ENCODE measurements at regions not wholly inside any gene's neighbourhood (a gene's known extent, or its start where the extent isn't known, plus 50 kb on each side); places are given as distances from the start of the nearest gene placed in this dataset.

DNA sequence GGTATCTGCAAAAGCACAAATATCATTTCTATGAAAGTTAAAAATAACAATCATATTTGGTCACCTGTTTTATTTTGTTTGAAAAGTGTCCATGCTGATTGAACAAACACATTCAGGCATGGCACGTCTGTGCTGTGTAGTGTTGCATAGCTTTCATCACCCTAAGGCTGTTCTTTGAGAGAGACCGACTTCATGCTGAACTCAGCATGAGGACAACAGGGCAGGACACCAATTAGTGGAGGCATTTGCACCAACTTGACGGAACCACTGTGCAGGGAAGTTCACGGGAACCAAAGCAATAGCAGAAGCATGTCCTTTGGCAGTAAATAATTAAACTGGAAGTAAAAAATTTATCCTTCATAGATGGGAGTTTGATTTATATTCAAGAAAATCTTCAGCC lies 158.4 kb upstream of the SLC7A11 start:
- ChIA-PET POLR2A (no interaction called here), CTCF (no interaction called here)
- dilution Hi-C loops (cut with MboI; ENCODE audit: extremely low pct_ligation_motif_present, low sequenced_read_pairs) = no loop called here
- H3K9me1 ChIP-seq (replicated peaks; ENCODE audit: control insufficient read depth, extremely low read depth, insufficient read depth, low read length) = no peaks in the 10 kb centered on the region
- no peaks in the 10 kb centered on the region for H4K20me1 ChIP-seq (replicated peaks; ENCODE audit: control insufficient read depth, extremely low read depth, insufficient read depth, low read length)
- H3K4me1 ChIP-seq (ENCODE audit: control insufficient read depth, extremely low read depth, insufficient read depth, low read length) = peaks cover 18% of the 10 kb centered on the region
- H3K9me3 ChIP-seq (replicated peaks; ENCODE audit: control insufficient read depth, insufficient read depth, low read length) = no peaks in the 10 kb centered on the region
- H3K27me3 ChIP-seq (ENCODE audit: control insufficient read depth in 2 of 2, insufficient read depth in 2 of 2, low read length in 2 of 2) = no peaks in the 10 kb centered on the region
- no peak overlapping the region for H3K27ac ChIP-seq (ENCODE audit: insufficient read depth, low read depth, low read length)
- no peak for DNase-seq (ENCODE audit: low read depth, low spot score)
- TF ChIP-seq GATA2 (IDR thresholded peaks at IDR 0.05; ENCODE audit: insufficient read depth, insufficient read length, low read depth, low read length) (no peak), FOS (IDR thresholded peaks at IDR 0.05; ENCODE audit: borderline replicate concordance, insufficient read depth, low read length) (no peak), MYC (IDR thresholded peaks at IDR 0.05; ENCODE audit: low read depth, low read length) (no peak)
- TF ChIP-seq, protein P1, sequence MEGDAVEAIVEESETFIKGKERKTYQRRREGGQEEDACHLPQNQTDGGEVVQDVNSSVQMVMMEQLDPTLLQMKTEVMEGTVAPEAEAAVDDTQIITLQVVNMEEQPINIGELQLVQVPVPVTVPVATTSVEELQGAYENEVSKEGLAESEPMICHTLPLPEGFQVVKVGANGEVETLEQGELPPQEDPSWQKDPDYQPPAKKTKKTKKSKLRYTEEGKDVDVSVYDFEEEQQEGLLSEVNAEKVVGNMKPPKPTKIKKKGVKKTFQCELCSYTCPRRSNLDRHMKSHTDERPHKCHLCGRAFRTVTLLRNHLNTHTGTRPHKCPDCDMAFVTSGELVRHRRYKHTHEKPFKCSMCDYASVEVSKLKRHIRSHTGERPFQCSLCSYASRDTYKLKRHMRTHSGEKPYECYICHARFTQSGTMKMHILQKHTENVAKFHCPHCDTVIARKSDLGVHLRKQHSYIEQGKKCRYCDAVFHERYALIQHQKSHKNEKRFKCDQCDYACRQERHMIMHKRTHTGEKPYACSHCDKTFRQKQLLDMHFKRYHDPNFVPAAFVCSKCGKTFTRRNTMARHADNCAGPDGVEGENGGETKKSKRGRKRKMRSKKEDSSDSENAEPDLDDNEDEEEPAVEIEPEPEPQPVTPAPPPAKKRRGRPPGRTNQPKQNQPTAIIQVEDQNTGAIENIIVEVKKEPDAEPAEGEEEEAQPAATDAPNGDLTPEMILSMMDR (IDR thresholded peaks at IDR 0.05; ENCODE audit: extremely low read depth in 1 of 2, insufficient read depth in 1 of 2, low read depth in 1 of 2, low read length in 2 of 2) = no peak
- intact Hi-C loops (cut with micrococcal nuclease) = no loop called here
- no TSS peak for BruUV-seq (replicated peaks)
- no peak overlapping the region for H2AFZ ChIP-seq (ENCODE audit: low read depth, low read length)
- FAIRE-seq = no peak
- no peaks in the 10 kb centered on the region for H3K79me2 ChIP-seq (ENCODE audit: control insufficient read depth, insufficient read depth, low read length)
- no peak overlapping the region for H3K4me2 ChIP-seq (ENCODE audit: insufficient read depth, low read length)
- H3K36me3 ChIP-seq (ENCODE audit: control insufficient read depth in 2 of 2, extremely low read depth in 1 of 2, insufficient read depth in 2 of 2, low read length in 2 of 2) = no peaks in the 10 kb centered on the region
- no peak overlapping the region for H3K4me3 ChIP-seq (replicated peaks in 1 of 3; ENCODE audit: insufficient read depth in 1 of 3, low read depth in 1 of 3, low read length in 3 of 3)
- H3K9ac ChIP-seq (replicated peaks; ENCODE audit: extremely low read depth, insufficient read depth, low read length) = no peak overlapping the region

DNA sequence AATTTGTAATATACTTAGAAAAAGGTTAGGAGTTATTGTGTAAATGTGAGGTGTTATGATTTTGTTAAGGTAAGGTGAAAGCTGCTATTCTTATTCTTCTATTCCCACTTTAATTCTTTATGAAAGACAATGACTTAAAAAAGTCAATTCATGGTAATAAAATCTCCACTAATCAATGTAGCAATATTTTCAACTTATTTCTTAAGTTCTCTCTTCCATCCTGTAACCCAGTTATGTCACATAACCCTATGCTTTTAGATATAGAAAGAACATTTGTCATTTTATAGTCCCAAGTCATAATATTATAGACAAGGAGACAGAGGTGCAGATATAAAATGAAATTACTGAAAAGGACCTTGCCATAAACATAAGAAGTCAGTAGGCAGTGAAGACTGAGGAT lies 157.9 kb upstream of the SLC7A11 start:
- intact Hi-C loops (cut with micrococcal nuclease) (no loop called here), dilution Hi-C loops (cut with MboI; ENCODE audit: extremely low pct_ligation_motif_present, low sequenced_read_pairs) (no loop called here)

More for the DNA sequence above, 157.9 kb upstream of the SLC7A11 start:
- H3K4me1 ChIP-seq (ENCODE audit: control insufficient read depth, extremely low read depth, insufficient read depth, low read length) = peaks cover 18% of the 10 kb centered on the region
- H3K36me3 ChIP-seq (ENCODE audit: control insufficient read depth in 2 of 2, extremely low read depth in 1 of 2, insufficient read depth in 2 of 2, low read length in 2 of 2) = no peaks in the 10 kb centered on the region
- no peaks in the 10 kb centered on the region for H4K20me1 ChIP-seq (replicated peaks; ENCODE audit: control insufficient read depth, extremely low read depth, insufficient read depth, low read length)
- no peak overlapping the region for H3K4me3 ChIP-seq (replicated peaks in 1 of 3; ENCODE audit: insufficient read depth in 1 of 3, low read depth in 1 of 3, low read length in 3 of 3)
- no peaks in the 10 kb centered on the region for H3K9me3 ChIP-seq (replicated peaks; ENCODE audit: control insufficient read depth, insufficient read depth, low read length)
- CTCF ChIA-PET = no interaction called here
- H2AFZ ChIP-seq (ENCODE audit: low read depth, low read length) = no peak overlapping the region
- FAIRE-seq = no peak
- H3K4me2 ChIP-seq (ENCODE audit: insufficient read depth, low read length) = no peak overlapping the region
- no peaks in the 10 kb centered on the region for H3K79me2 ChIP-seq (ENCODE audit: control insufficient read depth, insufficient read depth, low read length)
- POLR2A ChIA-PET = no interaction called here
- H3K27me3 ChIP-seq (ENCODE audit: control insufficient read depth in 2 of 2, insufficient read depth in 2 of 2, low read length in 2 of 2) = no peaks in the 10 kb centered on the region
- no peaks in the 10 kb centered on the region for H3K9me1 ChIP-seq (replicated peaks; ENCODE audit: control insufficient read depth, extremely low read depth, insufficient read depth, low read length)
- TF ChIP-seq FOS (IDR thresholded peaks at IDR 0.05; ENCODE audit: borderline replicate concordance, insufficient read depth, low read length) (no peak), POLR2AphosphoS5 (IDR thresholded peaks at IDR 0.05; ENCODE audit: insufficient read depth, low read depth, low read length) (no peak), EZH2 (IDR thresholded peaks at IDR 0.05; ENCODE audit: borderline replicate concordance, low read depth, low read length, severe bottlenecking) (no peak), JUN (IDR thresholded peaks at IDR 0.05; ENCODE audit: borderline replicate concordance, insufficient read depth, insufficient read length, low read depth) (no peak), MYC (IDR thresholded peaks at IDR 0.05; ENCODE audit: low read depth, low read length) (no peak), GATA2 (IDR thresholded peaks at IDR 0.05; ENCODE audit: insufficient read depth, insufficient read length, low read depth, low read length) (no peak), POLR2A (IDR thresholded peaks at IDR 0.05; ENCODE audit: low read depth, low read length) (no peak)
- TF ChIP-seq, protein P2, sequence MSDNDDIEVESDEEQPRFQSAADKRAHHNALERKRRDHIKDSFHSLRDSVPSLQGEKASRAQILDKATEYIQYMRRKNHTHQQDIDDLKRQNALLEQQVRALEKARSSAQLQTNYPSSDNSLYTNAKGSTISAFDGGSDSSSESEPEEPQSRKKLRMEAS (IDR thresholded peaks at IDR 0.05; ENCODE audit: insufficient read depth, insufficient read length) = no peak
- TF ChIP-seq, protein P1 (IDR thresholded peaks at IDR 0.05; ENCODE audit: extremely low read depth in 1 of 2, insufficient read depth in 1 of 2, low read depth in 1 of 2, low read length in 2 of 2) = no peak
- no TSS peak for BruUV-seq (replicated peaks)
- H3K27ac ChIP-seq (ENCODE audit: insufficient read depth, low read depth, low read length) = no peak overlapping the region
- no peak overlapping the region for H3K9ac ChIP-seq (replicated peaks; ENCODE audit: extremely low read depth, insufficient read depth, low read length)
- no peak for DNase-seq (ENCODE audit: low read depth, low spot score)
